ENCODE measurements at regions not wholly inside any gene's neighbourhood (a gene's known extent, or its start where the extent isn't known, plus 50 kb on each side); places are given as distances from the start of the nearest gene placed in this dataset.

DNA sequence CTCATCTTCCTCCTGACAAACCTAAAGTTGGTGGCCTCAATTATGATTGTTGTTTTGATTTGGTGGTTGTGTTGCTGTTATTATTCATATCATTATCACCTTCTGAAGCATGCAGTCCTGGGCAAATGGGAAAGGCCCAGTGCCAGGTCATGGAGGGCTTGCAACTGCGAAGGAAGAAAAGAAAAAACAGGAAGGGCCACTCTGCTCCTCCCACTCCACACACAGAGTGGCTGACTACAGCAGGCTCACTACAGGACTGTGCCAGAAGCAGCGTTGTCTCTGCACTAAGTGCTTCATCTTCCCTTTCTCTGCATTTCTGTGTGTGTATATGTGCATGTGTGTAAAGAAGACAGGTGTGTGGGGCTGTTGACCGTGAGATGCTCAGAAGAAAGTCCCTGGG is 231.9 kb downstream of the ANKRD30B start:
- TF ChIP-seq, protein P1, sequence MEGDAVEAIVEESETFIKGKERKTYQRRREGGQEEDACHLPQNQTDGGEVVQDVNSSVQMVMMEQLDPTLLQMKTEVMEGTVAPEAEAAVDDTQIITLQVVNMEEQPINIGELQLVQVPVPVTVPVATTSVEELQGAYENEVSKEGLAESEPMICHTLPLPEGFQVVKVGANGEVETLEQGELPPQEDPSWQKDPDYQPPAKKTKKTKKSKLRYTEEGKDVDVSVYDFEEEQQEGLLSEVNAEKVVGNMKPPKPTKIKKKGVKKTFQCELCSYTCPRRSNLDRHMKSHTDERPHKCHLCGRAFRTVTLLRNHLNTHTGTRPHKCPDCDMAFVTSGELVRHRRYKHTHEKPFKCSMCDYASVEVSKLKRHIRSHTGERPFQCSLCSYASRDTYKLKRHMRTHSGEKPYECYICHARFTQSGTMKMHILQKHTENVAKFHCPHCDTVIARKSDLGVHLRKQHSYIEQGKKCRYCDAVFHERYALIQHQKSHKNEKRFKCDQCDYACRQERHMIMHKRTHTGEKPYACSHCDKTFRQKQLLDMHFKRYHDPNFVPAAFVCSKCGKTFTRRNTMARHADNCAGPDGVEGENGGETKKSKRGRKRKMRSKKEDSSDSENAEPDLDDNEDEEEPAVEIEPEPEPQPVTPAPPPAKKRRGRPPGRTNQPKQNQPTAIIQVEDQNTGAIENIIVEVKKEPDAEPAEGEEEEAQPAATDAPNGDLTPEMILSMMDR (IDR thresholded peaks at IDR 0.05) = no peak
- TF ChIP-seq POLR2A (IDR thresholded peaks at IDR 0.05) (no peak), POLR2AphosphoS5 (IDR thresholded peaks at IDR 0.05) (no peak)
